Aorta (tissue), 5 donors: ENCODE measurements at regions not wholly inside any gene's neighbourhood (a gene's known extent, or its start where the extent isn't known, plus 50 kb on each side); places are given as distances from the start of the nearest gene placed in this dataset.
"Not testable (repeated sequence)": the region's sequence is repeated elsewhere in the genome, so short reads cannot be mapped to it uniquely, and the experiment has no call there.

ENCODE experiments used
- ATAC-seq: fragments of 200-7000 bp; cut with Tn5 transposase; one replicate; pipeline ENCODE4 v1.9.1; 2022; ENCODE audit warnings: moderate library complexity; ENCODE audit not compliant: low FRiP score
- DNase-seq, 2 donors: peaks; one replicate each; pipeline ENCODE4 v3.0.0-alpha.2; 2020
- H3K27ac ChIP-seq, 2 donors: one replicate each; pipeline ENCODE4 v1.5.1; 2013; ENCODE audit warnings: low read length in 2 of 2, mild to moderate bottlenecking in 2 of 2, moderate library complexity in 2 of 2, control low read depth in 1 of 2, inconsistent platforms in 1 of 2, low read depth in 1 of 2
- H3K27me3 ChIP-seq, 2 donors: one replicate each; pipeline ENCODE4 v1.6.1; 2013; ENCODE audit warnings: control low read depth in 1 of 2, low read length in 1 of 2, mild to moderate bottlenecking in 1 of 2, moderate library complexity in 1 of 2; ENCODE audit not compliant: insufficient read depth in 2 of 2, control insufficient read depth in 1 of 2
- H3K36me3 ChIP-seq, 2 donors: one replicate each; pipeline ENCODE4 v1.6.1; 2013; ENCODE audit warnings: control low read depth in 1 of 2, low read length in 1 of 2, mild to moderate bottlenecking in 1 of 2; ENCODE audit not compliant: insufficient read depth in 2 of 2, control insufficient read depth in 1 of 2
- H3K4me1 ChIP-seq, 2 donors: one replicate each; pipeline ENCODE4 v1.6.1; 2013; ENCODE audit warnings: low read length in 2 of 2, control low read depth in 1 of 2, mild to moderate bottlenecking in 1 of 2, moderate library complexity in 1 of 2; ENCODE audit not compliant: insufficient read depth in 2 of 2, control insufficient read depth in 1 of 2
- H3K4me3 ChIP-seq, 2 donors: one replicate each; pipeline ENCODE4 v1.5.1; 2013; ENCODE audit warnings: low read length in 2 of 2, control low read depth in 1 of 2, mild to moderate bottlenecking in 1 of 2
- H3K9me3 ChIP-seq: one replicate; pipeline ENCODE4 v1.6.1; 2013; ENCODE audit warnings: mild to moderate bottlenecking, low read length; ENCODE audit not compliant: control insufficient read depth
- WGBS, 2 donors: extraction: QIAGEN DNeasy Blood & Tissue Kit; methylation state at CpG; one replicate each; pipeline ENCODE4 v1.1.7; 2013; 5-methylcytosine and 5-hydroxymethylcytosine counted together
- intact Hi-C, 2 donors: fragments of 100-400 bp; cut with DNase I; formaldehyde crosslinking; loops; one replicate each; pipeline versions ENCODE4 v1.14.2 to v1.15.0; 2022
- donor health status: healthy with polysubstance abuse.
- donor health status: Bipolar disorder and iron deficiency.
- donor health status: DM: no; HTN: no; CAD: no.
- donor health status: DM: no; HTN: no; CAD: no.
- donor health status: DM: yes; HTN: yes; CAD: no.

- no peak for ATAC-seq
- Histone ChIP-seq H3K9me3 (no peaks in the 10 kb centered on the region), H3K36me3 (no peaks in the 10 kb centered on the region), H3K27ac (no peak overlapping the region), H3K27me3 (no peaks in the 10 kb centered on the region), H3K4me1 (no peaks in the 10 kb centered on the region), H3K4me3 (no peak overlapping the region)
- DNase-seq, result no peak
- 91 to 93% methylated on average over 1 of the region's 1 CpG for WGBS, 2 donors
- intact Hi-C loops, result no loop called here
Measured at GRCh38 chr6:121664158-121664557, 228.7 kb downstream of the GJA1 start.

- H3K9me3 ChIP-seq, result no peaks in the 10 kb centered on the region
- no peaks in the 10 kb centered on the region for H3K36me3 ChIP-seq
- H3K4me3 ChIP-seq, result no peak overlapping the region
- ATAC-seq (peak; percentile 84), DNase-seq (no peak)
- no peaks in the 10 kb centered on the region for H3K27me3 ChIP-seq
- H3K27ac ChIP-seq, result no peak overlapping the region
- intact Hi-C loops, result no loop called here
- H3K4me1 ChIP-seq, result no peaks in the 10 kb centered on the region
- WGBS, 2 donors, result 50 to 51% methylated on average over 4 of the region's 4 CpGs
Measured at GRCh38 chr6:121666814-121667213, 231.4 kb downstream of the GJA1 start.

DNA sequence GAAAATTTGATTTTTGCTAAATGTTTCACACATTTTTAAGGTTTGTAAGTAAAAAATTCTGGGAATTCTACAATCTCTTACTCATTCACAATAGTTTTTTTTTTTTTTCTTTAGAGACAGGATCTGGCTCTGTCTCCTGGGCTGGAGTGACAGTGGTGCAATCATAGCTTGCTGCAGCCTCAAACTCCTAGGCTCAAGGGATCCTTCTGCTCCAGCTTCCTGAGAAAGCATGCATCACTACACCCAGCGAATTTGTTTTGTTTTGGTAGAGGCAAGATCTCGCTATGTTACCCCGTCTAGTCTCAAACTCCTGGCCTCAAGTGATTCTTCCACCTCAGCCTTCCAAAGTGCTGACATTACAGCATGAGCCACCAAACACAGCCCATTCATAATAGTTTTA lies 232.8 kb downstream of the GJA1 start:
- H3K9me3 ChIP-seq, result no peaks in the 10 kb centered on the region
- H3K4me3 ChIP-seq, result no peak overlapping the region
- intact Hi-C loops, result no loop called here
- no peaks in the 10 kb centered on the region for H3K4me1 ChIP-seq
- no peaks in the 10 kb centered on the region for H3K36me3 ChIP-seq
- DNase-seq (no peak), ATAC-seq (peak; percentile 65)
- H3K27ac ChIP-seq, result no peak overlapping the region
- H3K27me3 ChIP-seq, result no peaks in the 10 kb centered on the region
- 75 to 84% methylated on average over 3 of the region's 3 CpGs for WGBS, 2 donors

DNA sequence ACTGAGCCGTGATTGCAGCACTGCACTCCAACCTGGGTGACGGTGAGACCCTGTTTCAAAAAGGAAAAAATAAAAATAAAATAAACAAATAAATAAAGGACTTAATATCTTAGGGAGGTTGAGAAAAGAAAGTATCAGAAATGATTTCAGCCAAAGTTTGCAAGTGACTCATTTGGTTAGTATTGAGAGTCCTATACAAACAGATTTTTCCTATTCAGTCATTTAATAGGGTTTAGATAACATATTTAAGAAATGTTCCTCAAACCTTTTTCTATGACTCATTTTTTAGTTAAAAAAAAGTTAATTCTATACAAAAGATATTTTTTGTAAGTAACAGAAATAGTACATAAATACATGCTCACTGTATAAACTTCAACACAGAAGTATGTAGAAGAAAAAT lies 235.1 kb downstream of the GJA1 start:
- ATAC-seq, result no peak
- no peak for DNase-seq
- Histone ChIP-seq H3K4me3 (no peak overlapping the region), H3K36me3 (no peaks in the 10 kb centered on the region), H3K9me3 (no peaks in the 10 kb centered on the region), H3K27me3 (no peaks in the 10 kb centered on the region), H3K27ac (no peak overlapping the region), H3K4me1 (no peaks in the 10 kb centered on the region)
- WGBS, 2 donors, result 62 to 74% methylated on average over 2 of the region's 2 CpGs
- intact Hi-C loops, result no loop called here

DNA sequence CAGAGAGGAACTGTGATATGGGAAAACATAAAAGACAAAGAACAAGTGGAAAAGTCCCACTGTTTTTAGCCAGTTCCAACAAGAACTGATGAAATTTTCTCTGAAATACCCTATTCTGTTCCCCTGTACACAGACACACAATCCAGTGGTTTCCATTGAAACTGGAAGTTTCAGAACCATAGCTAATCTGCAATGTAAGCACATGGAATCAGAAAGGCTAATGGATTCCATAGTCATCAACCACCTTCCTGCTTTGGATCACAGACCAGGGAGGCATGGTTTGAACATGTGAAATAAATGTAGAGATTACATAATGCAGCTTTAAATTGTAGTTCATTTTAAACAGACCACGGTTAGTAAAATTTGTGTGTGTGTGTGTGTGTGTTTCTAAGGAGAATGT lies 242.1 kb downstream of the GJA1 start:
- Histone ChIP-seq H3K4me1 (no peaks in the 10 kb centered on the region), H3K36me3 (no peaks in the 10 kb centered on the region), H3K27me3 (no peaks in the 10 kb centered on the region), H3K4me3 (no peak overlapping the region), H3K9me3 (no peaks in the 10 kb centered on the region), H3K27ac (no peak overlapping the region)
- intact Hi-C loops, result no loop called here
- 91 to 92% methylated on average over 1 of the region's 1 CpG for WGBS, 2 donors
- no peak for DNase-seq
- no peak for ATAC-seq

- ATAC-seq, result no peak
- intact Hi-C loops, result no loop called here
- 94 to 99% methylated on average over 1 of the region's 1 CpG for WGBS, 2 donors
Measured at GRCh38 chr6:121678245-121678644, 242.8 kb downstream of the GJA1 start.

DNA sequence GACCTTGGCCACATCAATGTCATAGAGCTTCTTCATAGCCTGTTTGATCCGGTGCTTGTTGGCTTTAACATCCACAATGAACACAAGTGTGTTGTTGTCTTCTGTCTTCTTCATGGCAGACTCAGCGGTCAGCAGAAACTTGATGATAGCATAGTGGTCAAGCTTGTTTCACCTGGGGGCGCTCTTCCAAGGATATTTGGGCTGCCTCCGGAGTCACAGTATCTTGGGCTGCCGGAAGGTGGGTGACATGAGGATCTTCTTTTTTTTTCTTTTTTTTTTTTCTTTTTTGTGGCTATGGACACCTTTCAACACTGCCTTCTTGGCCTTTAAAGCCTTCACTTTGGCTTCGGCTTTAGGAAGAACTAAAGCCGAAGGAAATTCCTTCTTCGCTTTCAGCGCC lies 244.6 kb downstream of the GJA1 start:
- H3K9me3 ChIP-seq, result no peaks in the 10 kb centered on the region
- no peak for ATAC-seq
- 93 to 94% methylated on average over 9 of the region's 9 CpGs for WGBS, 2 donors
- H3K36me3 ChIP-seq, result no peaks in the 10 kb centered on the region
- H3K4me1 ChIP-seq, result no peaks in the 10 kb centered on the region
- H3K4me3 ChIP-seq, result no peak overlapping the region
- H3K27ac ChIP-seq, result no peak overlapping the region
- H3K27me3 ChIP-seq, result no peaks in the 10 kb centered on the region
- intact Hi-C loops, result no loop called here
- DNase-seq, result no peak

More at GRCh38 chr6:121678245-121678644, 242.8 kb downstream of the GJA1 start:
- Histone ChIP-seq H3K27me3 (no peaks in the 10 kb centered on the region), H3K36me3 (no peaks in the 10 kb centered on the region), H3K9me3 (no peaks in the 10 kb centered on the region), H3K4me3 (no peak overlapping the region), H3K27ac (no peak overlapping the region), H3K4me1 (no peaks in the 10 kb centered on the region)
- DNase-seq, result no peak

DNA sequence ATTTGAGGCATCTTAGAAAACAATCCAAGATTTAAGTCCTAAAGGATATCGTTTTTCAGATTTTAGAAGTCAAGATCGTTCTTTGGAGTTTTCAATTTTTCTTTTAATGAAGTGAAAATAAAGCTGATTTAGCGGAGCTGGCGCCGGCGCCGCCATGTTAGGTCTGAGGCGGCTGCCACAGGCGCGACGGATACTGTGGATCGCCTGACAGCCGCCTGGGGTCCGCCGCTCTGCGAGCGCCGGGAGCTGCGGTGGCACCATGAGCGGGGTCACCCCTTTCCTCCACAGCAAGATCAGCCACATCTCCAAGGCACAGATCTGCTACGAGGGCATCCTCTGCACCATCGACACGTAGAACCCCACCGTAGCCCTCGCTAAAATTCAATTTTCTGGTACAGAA lies 247.2 kb downstream of the GJA1 start:
- no peak for ATAC-seq
- no peaks in the 10 kb centered on the region for H3K27me3 ChIP-seq
- no peak for DNase-seq
- whole genome bisulfite sequencing, 2 donors, result 97% methylated on average over 25 of the region's 25 CpGs
- intact Hi-C loops, result no loop called here
- no peak overlapping the region for H3K4me3 ChIP-seq
- H3K36me3 ChIP-seq, result no peaks in the 10 kb centered on the region
- no peaks in the 10 kb centered on the region for H3K9me3 ChIP-seq
- H3K27ac ChIP-seq, result no peak overlapping the region
- H3K4me1 ChIP-seq, result no peaks in the 10 kb centered on the region

DNA sequence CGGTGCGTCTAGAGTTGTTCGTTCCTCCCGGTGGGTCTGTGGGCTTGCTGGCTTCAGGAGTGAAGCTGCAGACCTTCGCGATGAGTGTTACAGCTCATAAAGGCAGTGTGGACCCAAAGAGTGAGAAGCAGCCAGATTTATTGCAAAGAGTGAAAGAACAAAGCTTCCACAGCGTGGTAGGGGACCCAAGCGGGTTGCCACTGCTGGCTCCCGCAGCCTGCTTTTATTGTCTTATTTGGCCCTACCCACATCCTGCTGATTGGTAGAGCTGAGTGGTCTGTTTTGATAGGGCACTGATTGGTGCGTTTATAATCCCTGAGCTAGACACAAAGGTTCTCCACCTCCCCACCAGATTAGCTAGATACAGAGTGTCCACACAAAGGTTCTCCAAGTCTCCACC lies 250.4 kb downstream of the GJA1 start:
- 85 to 94% methylated on average over 10 of the region's 10 CpGs for WGBS, 2 donors
- H3K9me3 ChIP-seq, intact Hi-C loops, H3K27me3 ChIP-seq, H3K36me3 ChIP-seq, DNase-seq, ATAC-seq, H3K4me3 ChIP-seq, H3K27ac ChIP-seq, H3K4me1 ChIP-seq: not testable (repeated sequence)
